K562 (cell line): ENCODE measurements at regions not wholly inside any gene's neighbourhood (a gene's known extent, or its start where the extent isn't known, plus 50 kb on each side); places are given as distances from the start of the nearest gene placed in this dataset.

Experiments used
- ATAC-seq: fragments of 200-7000 bp; cut with Tn5 transposase; 3 replicates; pipeline ENCODE4 v1.9.1; 2020; ENCODE audit warnings: moderate library complexity
- BruUV-seq: library from RNA; stranded (reverse); fragments of 400-500 nt; replicated peaks from 2 replicates; lab custom pipeline; 2021; lab: Mats Ljungman, UMichigan
- CTCF ChIA-PET: fragments of 300-600 bp; formaldehyde crosslinking; extraction: SDS; loops from one replicate; lab custom pipeline; 2021; ENCODE audit warnings: low intra/inter-chr PET ratio; lab: Yijun Ruan, JAX
- POLR2A ChIA-PET: fragments of 300-600, 350-650 bp; sonication (Branson Sonifier 250); formaldehyde crosslinking; extraction: SDS; loops from one replicate; lab custom pipeline; 2021; ENCODE audit warnings: antibody characterized with exemption, inconsistent platforms; lab: Yijun Ruan, JAX
- DNase-seq, 4 experiments: peaks; one replicate each; pipeline versions ENCODE4 v3.0.0 to v3.0.0-alpha.2; 2011 to 2018; ENCODE audit warnings: low spot score in 3 of 4, mixed read lengths in 3 of 4; ENCODE audit errors: extremely low read depth in 1 of 4
- FAIRE-seq: peaks from 2 replicates; lab custom pipeline; 2011; peaks lifted over from hg19 to GRCh38; lab: Jason Lieb, UNC
- H2AFZ ChIP-seq: 2 replicates; pipeline ENCODE4 v1.6.0; 2011; ENCODE audit warnings: low read depth, low read length, control low read depth, inconsistent platforms
- H3K27ac ChIP-seq: fragments of 200-600 bp; 3 replicates; pipeline ENCODE4 v1.8.0; 2011; ENCODE audit warnings: low read depth, mild to moderate bottlenecking, control low read depth, inconsistent platforms, low read length, moderate library complexity, mixed read lengths; ENCODE audit errors: extremely low read depth
- H3K27me3 ChIP-seq, 2 experiments: fragments of 300-600 bp in 1 of 2; 2 replicates in 1 of 2; 3 replicates in 1 of 2; pipeline versions ENCODE4 v1.6.0 to v1.8.0; 2011; ENCODE audit warnings: inconsistent platforms in 2 of 2, low read length in 2 of 2, mild to moderate bottlenecking in 1 of 2, mixed read lengths in 1 of 2, moderate library complexity in 1 of 2; ENCODE audit not compliant: control insufficient read depth in 2 of 2, insufficient read depth in 2 of 2
- H3K36me3 ChIP-seq: fragments of 300-600 bp; 3 replicates; pipeline ENCODE4 v1.8.0; 2011; ENCODE audit warnings: mild to moderate bottlenecking, low read length, inconsistent platforms; ENCODE audit not compliant: control insufficient read depth, insufficient read depth
- H3K4me1 ChIP-seq, 2 experiments: fragments of 200-600 bp in 1 of 2; replicated peaks in 1 of 2; 2 replicates in 1 of 2; 3 replicates in 1 of 2; pipeline versions ENCODE4 v1.5.1 to v1.8.0; 2011; ENCODE audit warnings: inconsistent platforms in 2 of 2, low read length in 2 of 2, mild to moderate bottlenecking in 1 of 2, mixed read lengths in 1 of 2, moderate library complexity in 1 of 2; ENCODE audit not compliant: control insufficient read depth in 2 of 2, insufficient read depth in 2 of 2
- H3K4me2 ChIP-seq: 2 replicates; pipeline ENCODE4 v1.6.1; 2011; ENCODE audit warnings: low read length, control low read depth, inconsistent platforms, mixed read lengths; ENCODE audit not compliant: insufficient read depth
- H3K4me3 ChIP-seq: fragments of 200-600 bp; sonication (generic), shearing (Covaris generic); 2 replicates; pipeline ENCODE4 v1.5.1; 2016; ENCODE audit warnings: control low read depth, inconsistent platforms
- H3K79me2 ChIP-seq: fragments of 200-600 bp; 3 replicates; pipeline ENCODE4 v1.8.0; 2011; ENCODE audit warnings: low read length, inconsistent platforms; ENCODE audit not compliant: control insufficient read depth, insufficient read depth
- H3K9ac ChIP-seq, 2 experiments: 2 replicates each; pipeline versions ENCODE4 v1.6.0 to v1.6.1; 2011; ENCODE audit warnings: low read depth in 2 of 2, low read length in 2 of 2, control low read depth in 1 of 2, inconsistent platforms in 1 of 2, mild to moderate bottlenecking in 1 of 2, mixed read lengths in 1 of 2; ENCODE audit not compliant: insufficient read depth in 1 of 2
- H3K9me1 ChIP-seq: one replicate; pipeline ENCODE4 v1.6.0; 2011; ENCODE audit warnings: inconsistent platforms, mild to moderate bottlenecking, low read length, moderate library complexity; ENCODE audit not compliant: control insufficient read depth, insufficient read depth
- H3K9me3 ChIP-seq: replicated peaks from 2 replicates; pipeline ENCODE4 v1.5.1; 2011; ENCODE audit warnings: low read depth, low read length, inconsistent platforms; ENCODE audit not compliant: control insufficient read depth, insufficient read depth
- H4K20me1 ChIP-seq: replicated peaks from 2 replicates; pipeline ENCODE4 v1.6.1; 2011; ENCODE audit warnings: low read length, inconsistent platforms, mixed read lengths; ENCODE audit not compliant: control insufficient read depth, insufficient read depth
- ARHGAP35 ChIP-seq: fragments of 450-650 bp; IDR thresholded peaks from 2 replicates; pipeline ENCODE4 v1.6.1; 2018; ENCODE audit not compliant: partially characterized antibody
- BCLAF1 ChIP-seq, 2 experiments: fragments of 450-650 bp in 1 of 2; IDR thresholded peaks; 2 replicates each; pipeline ENCODE4 v1.6.1; 2011 to 2017; ENCODE audit warnings: low read depth in 2 of 2, antibody characterized with exemption in 1 of 2, borderline replicate concordance in 1 of 2, low read length in 1 of 2, mild to moderate bottlenecking in 1 of 2, mixed read lengths in 1 of 2; ENCODE audit not compliant: control insufficient read depth in 1 of 2
- MITF ChIP-seq: IDR thresholded peaks from 2 replicates; pipeline ENCODE4 v1.6.1; 2014; ENCODE audit warnings: antibody characterized with exemption
- MXD1 ChIP-seq: fragments of 250-450 bp; sonication (Bioruptor Pico); IDR thresholded peaks from 2 replicates; pipeline ENCODE4 v1.8.0; 2021; ENCODE audit warnings: borderline replicate concordance, mild to moderate bottlenecking, moderate library complexity; ENCODE audit not compliant: poor library complexity, severe bottlenecking
- NBN ChIP-seq: fragments of 450-650 bp; IDR thresholded peaks from 2 replicates; pipeline ENCODE4 v1.6.1; 2016; ENCODE audit warnings: low read depth, mild to moderate bottlenecking
- NR3C1 ChIP-seq: sonication (generic); formaldehyde crosslinking; IDR thresholded peaks from 2 replicates; pipeline ENCODE4 v1.8.1; 2022; ENCODE audit warnings: missing genetic modification reagents
- RNF2 ChIP-seq: sonication (generic); IDR thresholded peaks from 2 replicates; pipeline ENCODE4 v1.6.1; 2016
- SP1 ChIP-seq: sonication (generic); formaldehyde crosslinking; IDR thresholded peaks from 2 replicates; pipeline ENCODE4 v1.8.1; 2022; ENCODE audit warnings: mild to moderate bottlenecking, missing genetic modification reagents
- SREBF2 ChIP-seq: sonication (generic); formaldehyde crosslinking; IDR thresholded peaks from 2 replicates; pipeline ENCODE4 v1.4.0; 2020; ENCODE audit warnings: mild to moderate bottlenecking, missing genetic modification reagents
- TEAD4 ChIP-seq, 2 experiments: sonication (generic) in 1 of 2; formaldehyde crosslinking in 1 of 2; IDR thresholded peaks; 2 replicates each; pipeline versions ENCODE4 v1.6.1 to v1.8.0; 2012 to 2022; ENCODE audit warnings: borderline replicate concordance in 1 of 2, inconsistent platforms in 1 of 2, low read length in 1 of 2, mild to moderate bottlenecking in 1 of 2, missing genetic modification reagents in 1 of 2
- ZNF175 ChIP-seq: fragments of 200-800 bp; sonication (Bioruptor generic); IDR thresholded peaks from 2 replicates; pipeline ENCODE4 v1.6.1; 2016; ENCODE audit warnings: low read depth, mild to moderate bottlenecking, missing genetic modification characterization, missing compliant biosample characterization
- ZNF253 ChIP-seq: fragments of 250-450 bp; sonication (Bioruptor Pico); conservative IDR thresholded peaks from 2 replicates; pipeline ENCODE4 v1.6.1; 2021; ENCODE audit warnings: mild to moderate bottlenecking
- ZNF395 ChIP-seq: fragments of 200-800 bp; sonication (Bioruptor generic); IDR thresholded peaks from 2 replicates; pipeline ENCODE4 v1.6.1; 2017; ENCODE audit warnings: missing genetic modification characterization, missing compliant biosample characterization
- WGBS: fragments of 100-300 bp; shearing (Covaris generic); methylation state at CpG from one replicate; pipeline ENCODE4 v1.1.6; 2016; ENCODE audit warnings: low coverage, mixed read lengths; ENCODE audit not compliant: insufficient coverage; ENCODE audit errors: missing lambda C conversion rate; 5-methylcytosine and 5-hydroxymethylcytosine counted together
- in situ Hi-C: fragments of 300-500 bp; cut with MboI; formaldehyde crosslinking; loops from 4 replicates; pipeline ENCODE4 v1.15.0; 2018; ENCODE audit warnings: inconsistent platforms, mixed read lengths
- intact Hi-C: fragments of 100-400 bp; cut with micrococcal nuclease; formaldehyde crosslinking; loops from 2 replicates; pipeline ENCODE4 v1.14.2; 2022

- FAIRE-seq (no peak), ATAC-seq (no peak), DNase-seq (no peak)
- no peak overlapping the region for H3K9ac ChIP-seq
- H3K9me1 ChIP-seq: no peaks in the 10 kb centered on the region
- H3K4me2 ChIP-seq: no peak overlapping the region
- H3K9me3 ChIP-seq: no peaks in the 10 kb centered on the region
- BruUV-seq: no TSS peak
- no peaks in the 10 kb centered on the region for H4K20me1 ChIP-seq
- no peaks in the 10 kb centered on the region for H3K79me2 ChIP-seq
- no peak for TF ChIP-seq ARHGAP35
- no peak for TF ChIP-seq ZNF395 (CRISPR knock-in tag)
- TF ChIP-seq RNF2: no peak
- TF ChIP-seq SP1 (CRISPR knock-in tag): no peak
- no peak for TF ChIP-seq TEAD4 (IDR thresholded peaks at IDR 0.05; ENCODE audit: low read length)
- no peak for TF ChIP-seq TEAD4 (CRISPR knock-in tag; IDR thresholded peaks at IDR 0.05; ENCODE audit: borderline replicate concordance)
- no peak for TF ChIP-seq MITF
- no peak for TF ChIP-seq MXD1 (CRISPR knock-in tag)
- TF ChIP-seq ZNF175: no peak
- no peak for TF ChIP-seq BCLAF1 (IDR thresholded peaks at IDR 0.05; ENCODE audit: borderline replicate concordance in 1 of 2, control insufficient read depth in 1 of 2, low read depth in 2 of 2, low read length in 1 of 2)
- TF ChIP-seq ZNF253: no peak
- TF ChIP-seq NR3C1: no peak
- no peak for TF ChIP-seq SREBF2
- TF ChIP-seq NBN: no peak
- H3K4me3 ChIP-seq: no peak overlapping the region
- intact Hi-C loops: no loop called here
- no peak overlapping the region for H2AFZ ChIP-seq
- H3K27me3 ChIP-seq: peaks cover 0 to 5% of the 10 kb centered on the region in 2 experiments; a peak in 1 of 5 replicates
- POLR2A ChIA-PET: interaction anchor here (0.6 kb wide), 1 partner anchor 1219 kb away, joined by 3 read pairs; no protein-coding TSS in a partner anchor
- 0% methylated on average over 5 of the region's 5 CpGs for WGBS
- CTCF ChIA-PET: no interaction called here
- no peak overlapping the region for H3K27ac ChIP-seq
- in situ Hi-C loops: loop anchor here (25.0 kb wide), 1 partner anchor 1282 kb away; no protein-coding TSS in a partner anchor
- H3K4me1 ChIP-seq: no peaks in the 10 kb centered on the region
- H3K36me3 ChIP-seq: no peaks in the 10 kb centered on the region
Measured at GRCh38 chr9:107169796-107170195, 113.3 kb upstream of the RAD23B start.
